Uterus (tissue), 2 donors: ENCODE measurements at regions not wholly inside any gene's neighbourhood (a gene's known extent, or its start where the extent isn't known, plus 50 kb on each side); places are given as distances from the start of the nearest gene placed in this dataset.

ENCODE experiments used
- CTCF ChIP-seq, 4 experiments: fragments of 200-600 bp in 2 of 4; fragments of 450-650 bp in 2 of 4; sonication (generic) in 2 of 4; IDR thresholded peaks; one replicate each; pipeline ENCODE4 v1.5.1; 2016 to 2019; ENCODE audit warnings: antibody characterized with exemption in 4 of 4, mild to moderate bottlenecking in 2 of 4, moderate library complexity in 1 of 4
- POLR2A ChIP-seq, 2 donors: fragments of 450-650 bp; IDR thresholded peaks; one replicate each; pipeline ENCODE4 v1.6.1; 2016; ENCODE audit warnings: antibody characterized with exemption in 2 of 2, mild to moderate bottlenecking in 1 of 2, moderate library complexity in 1 of 2

- TF ChIP-seq CTCF (IDR thresholded peaks at IDR 0.05) (no peak), POLR2A (IDR thresholded peaks at IDR 0.05) (no peak)
These were observed 56.2 kb upstream of the EPS8L3 start for GRCh38 chr1:109819906-109820305.
